Panc1 (cell line): ENCODE measurements at regions not wholly inside any gene's neighbourhood (a gene's known extent, or its start where the extent isn't known, plus 50 kb on each side); places are given as distances from the start of the nearest gene placed in this dataset.

Experiments
- ATAC-seq: fragments of 200-7000 bp; cut with Tn5 transposase; 2 replicates; pipeline ENCODE4 v1.9.1; 2020; ENCODE audit warnings: mild to moderate bottlenecking, moderate library complexity
- BruUV-seq: library from RNA; stranded (reverse); fragments of 400-500 nt; replicated peaks from 2 replicates; lab custom pipeline; 2021; lab: Mats Ljungman, UMichigan
- CTCF ChIA-PET: fragments of 300-600 bp; sonication (Branson Sonifier 250); formaldehyde crosslinking; loops from one replicate; lab custom pipeline; 2022; ENCODE audit warnings: antibody characterized with exemption; lab: Charles Lee
- POLR2A ChIA-PET: fragments of 300-600 bp; sonication (Branson Sonifier 250); formaldehyde crosslinking; loops from one replicate; lab custom pipeline; 2022; ENCODE audit warnings: antibody characterized with exemption; lab: Charles Lee
- DNase-seq: peaks from one replicate; pipeline ENCODE4 v3.0.0-alpha.2; 2010; ENCODE audit warnings: low read depth, low spot score
- H3K27ac ChIP-seq: 2 replicates; pipeline ENCODE4 v1.5.1; 2011; ENCODE audit warnings: mild to moderate bottlenecking, low read length, inconsistent platforms
- H3K27me3 ChIP-seq: fragments of 200-500 bp; sonication (Bioruptor generic); 2 replicates; pipeline ENCODE4 v1.6.0; 2014; ENCODE audit warnings: low read length, inconsistent platforms; ENCODE audit not compliant: control insufficient read depth, insufficient read depth
- H3K36me3 ChIP-seq: fragments of 200-500 bp; sonication (Bioruptor generic); 2 replicates; pipeline ENCODE4 v1.5.1; 2014; ENCODE audit warnings: inconsistent platforms, mild to moderate bottlenecking, low read length, moderate library complexity; ENCODE audit not compliant: control insufficient read depth, insufficient read depth
- H3K4me1 ChIP-seq: 2 replicates; pipeline ENCODE4 v1.5.1; 2011; ENCODE audit warnings: inconsistent platforms, mild to moderate bottlenecking, low read length, moderate library complexity; ENCODE audit not compliant: control insufficient read depth, insufficient read depth
- H3K4me3 ChIP-seq, 2 experiments: 2 replicates each; pipeline ENCODE4 v1.5.1; 2011 to 2012; ENCODE audit warnings: low read depth in 2 of 2, low read length in 2 of 2, mild to moderate bottlenecking in 2 of 2, inconsistent platforms in 1 of 2, moderate library complexity in 1 of 2
- H3K9me3 ChIP-seq: fragments of 200-500 bp; sonication (Bioruptor generic); 2 replicates; pipeline ENCODE4 v1.5.1; 2014; ENCODE audit warnings: low read depth, mild to moderate bottlenecking, inconsistent platforms, low read length, moderate library complexity; ENCODE audit not compliant: control insufficient read depth, insufficient read depth
- CTCF ChIP-seq: fragments of 450-650 bp; IDR thresholded peaks from 2 replicates; pipeline ENCODE4 v1.5.1; 2017; ENCODE audit warnings: mild to moderate bottlenecking
- POLR2AphosphoS5 ChIP-seq: IDR thresholded peaks from 2 replicates; pipeline ENCODE4 v1.6.1; 2012; ENCODE audit warnings: mild to moderate bottlenecking, low read depth, low read length, moderate library complexity
- REST ChIP-seq, 2 experiments: IDR thresholded peaks; 2 replicates each; pipeline ENCODE4 v1.6.1; 2011 to 2012; ENCODE audit warnings: low read depth in 2 of 2, control low read depth in 1 of 2, low read length in 1 of 2, mild to moderate bottlenecking in 1 of 2, moderate library complexity in 1 of 2; ENCODE audit not compliant: insufficient read depth in 1 of 2
- SIN3A ChIP-seq: IDR thresholded peaks from 2 replicates; pipeline ENCODE4 v1.6.1; 2012; ENCODE audit warnings: low read depth, mild to moderate bottlenecking, low read length, moderate library complexity, borderline replicate concordance; ENCODE audit not compliant: insufficient read depth
- TCF7L2 ChIP-seq: IDR thresholded peaks from 2 replicates; pipeline ENCODE4 v1.6.1; 2011; ENCODE audit warnings: mild to moderate bottlenecking, low read depth, low read length, inconsistent platforms
- in situ Hi-C: cut with HindIII; loops from 2 replicates; pipeline ENCODE4 v1.10.0; 2016; ENCODE audit warnings: low sequenced_read_pairs, low pct_unique_long_range_greater_than_20kb
- intact Hi-C: fragments of 100-400 bp; cut with micrococcal nuclease; formaldehyde crosslinking; loops from one replicate; pipeline ENCODE4 v1.10.0; 2022; ENCODE audit not compliant: unreplicated experiment

- in situ Hi-C loops: no loop called here
- Histone ChIP-seq H3K36me3 (no peaks in the 10 kb centered on the region), H3K9me3 (no peaks in the 10 kb centered on the region), H3K4me3 (no peak overlapping the region), H3K27me3 (no peaks in the 10 kb centered on the region), H3K27ac (no peak overlapping the region), H3K4me1 (no peaks in the 10 kb centered on the region)
- TF ChIP-seq TCF7L2 (no peak), REST (IDR thresholded peaks at IDR 0.05; ENCODE audit: insufficient read depth in 1 of 2, low read depth in 2 of 2, low read length in 1 of 2) (no peak), POLR2AphosphoS5 (no peak), SIN3A (no peak), CTCF (no peak)
- DNase-seq (no peak), ATAC-seq (no peak)
- ChIA-PET POLR2A (no interaction called here), CTCF (no interaction called here)
- intact Hi-C loops: no loop called here
- BruUV-seq: no TSS peak
Measured at GRCh38 chrX:25213611-25214010, 197.8 kb upstream of the ARX start.

GRCh38 chrX:25207803-25208475, 192.2 kb upstream of the ARX start:
- no peaks in the 10 kb centered on the region for H3K36me3 ChIP-seq
- H3K27me3 ChIP-seq: no peaks in the 10 kb centered on the region
- DNase-seq: no peak
- ChIA-PET CTCF (no interaction called here), POLR2A (no interaction called here)
- no peaks in the 10 kb centered on the region for H3K9me3 ChIP-seq
- H3K4me3 ChIP-seq: no peak overlapping the region
- H3K4me1 ChIP-seq: no peaks in the 10 kb centered on the region
- in situ Hi-C loops (no loop called here), intact Hi-C loops (no loop called here)
- H3K27ac ChIP-seq: no peak overlapping the region
- BruUV-seq: no TSS peak
- ATAC-seq: no peak
- TF ChIP-seq POLR2AphosphoS5 (no peak), REST (IDR thresholded peaks at IDR 0.05; ENCODE audit: insufficient read depth in 1 of 2, low read depth in 2 of 2, low read length in 1 of 2) (no peak), TCF7L2 (no peak)
